CD4-positive, alpha-beta T cell treated with Interferon gamma for 1 hour (primary cell): ENCODE measurements at regions not wholly inside any gene's neighbourhood (a gene's known extent, or its start where the extent isn't known, plus 50 kb on each side); places are given as distances from the start of the nearest gene placed in this dataset.

Source experiments
- DNase-seq: peaks from one replicate; pipeline ENCODE4 v3.0.0-alpha.2; 2020

GRCh38 chr12:58372298-58372697, 430.9 kb downstream of the ATP23 start:
- DNase-seq, result no peak

GRCh38 chr12:58378028-58378427, 436.7 kb downstream of the ATP23 start:
- DNase-seq, result no peak

GRCh38 chr12:58381546-58381945, 440.2 kb downstream of the ATP23 start:
- DNase-seq, result no peak

- DNase-seq, result no peak
These were observed 442.8 kb downstream of the ATP23 start for GRCh38 chr12:58384196-58384595.

GRCh38 chr12:58386136-58386535, 444.8 kb downstream of the ATP23 start:
- DNase-seq, result no peak

- DNase-seq, result no peak
These were observed 445.8 kb downstream of the ATP23 start for GRCh38 chr12:58387199-58387598.

- no peak for DNase-seq
These were observed 446.9 kb downstream of the ATP23 start for GRCh38 chr12:58388261-58388660.

GRCh38 chr12:58393152-58393551, 451.8 kb downstream of the ATP23 start:
- DNase-seq, result no peak

- DNase-seq, result no peak
These were observed 453.7 kb downstream of the ATP23 start for GRCh38 chr12:58395056-58395455.

GRCh38 chr12:58395470-58395869, 454.1 kb downstream of the ATP23 start:
- no peak for DNase-seq

GRCh38 chr12:58396239-58396638, 454.9 kb downstream of the ATP23 start:
- DNase-seq, result no peak

GRCh38 chr12:58405363-58405762, 464.0 kb downstream of the ATP23 start:
- DNase-seq, result no peak

GRCh38 chr12:58408516-58408915, 467.1 kb downstream of the ATP23 start:
- DNase-seq, result no peak

GRCh38 chr12:58412461-58413060, 471.2 kb downstream of the ATP23 start:
- DNase-seq, result no peak

GRCh38 chr12:58413794-58414193, 472.4 kb downstream of the ATP23 start:
- no peak for DNase-seq

GRCh38 chr12:58414398-58414871, 473.1 kb downstream of the ATP23 start:
- DNase-seq, result no peak

GRCh38 chr12:58415716-58416115, 474.3 kb downstream of the ATP23 start:
- DNase-seq, result no peak

GRCh38 chr12:58416236-58416635, 474.9 kb downstream of the ATP23 start:
- no peak for DNase-seq

GRCh38 chr12:58419196-58419760, 477.9 kb downstream of the ATP23 start:
- no peak for DNase-seq

GRCh38 chr12:58419905-58420304, 478.5 kb downstream of the ATP23 start:
- no peak for DNase-seq

- DNase-seq, result no peak
These were observed 479.1 kb downstream of the ATP23 start for GRCh38 chr12:58420503-58420902.

GRCh38 chr12:58421990-58422389, 480.6 kb downstream of the ATP23 start:
- no peak for DNase-seq

- DNase-seq, result no peak
These were observed 483.5 kb downstream of the ATP23 start for GRCh38 chr12:58424735-58425392.
